ENCODE measurements at regions not wholly inside any gene's neighbourhood (a gene's known extent, or its start where the extent isn't known, plus 50 kb on each side); places are given as distances from the start of the nearest gene placed in this dataset.

DNA sequence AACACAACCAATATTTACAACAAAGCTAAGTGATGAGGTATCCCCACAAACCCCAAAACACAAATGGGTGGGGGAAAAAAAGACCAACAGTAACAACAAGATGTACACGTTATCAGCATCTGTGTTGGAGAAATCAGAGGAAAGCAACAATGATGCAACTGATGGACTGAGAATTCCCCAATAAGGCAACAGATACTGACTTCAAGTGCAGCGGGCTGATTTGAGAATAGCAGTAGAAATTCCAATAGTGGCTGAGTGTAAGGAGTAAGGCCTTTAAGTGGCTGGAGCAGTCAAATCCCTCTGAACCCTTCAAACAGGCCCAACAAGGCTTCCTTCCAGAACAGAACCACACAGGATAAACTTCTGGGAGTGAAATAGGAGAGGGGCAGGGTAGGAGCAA is 97.6 kb downstream of the TM2D1 start:
- no peak overlapping the region for H3K4me3 ChIP-seq (ENCODE audit: low read depth, low read length)
- in situ Hi-C loops (cut with HindIII; ENCODE audit: low sequenced_read_pairs) = no loop called here
- DNase-seq (ENCODE audit: low read depth) = no peak
- TF ChIP-seq, protein P1, sequence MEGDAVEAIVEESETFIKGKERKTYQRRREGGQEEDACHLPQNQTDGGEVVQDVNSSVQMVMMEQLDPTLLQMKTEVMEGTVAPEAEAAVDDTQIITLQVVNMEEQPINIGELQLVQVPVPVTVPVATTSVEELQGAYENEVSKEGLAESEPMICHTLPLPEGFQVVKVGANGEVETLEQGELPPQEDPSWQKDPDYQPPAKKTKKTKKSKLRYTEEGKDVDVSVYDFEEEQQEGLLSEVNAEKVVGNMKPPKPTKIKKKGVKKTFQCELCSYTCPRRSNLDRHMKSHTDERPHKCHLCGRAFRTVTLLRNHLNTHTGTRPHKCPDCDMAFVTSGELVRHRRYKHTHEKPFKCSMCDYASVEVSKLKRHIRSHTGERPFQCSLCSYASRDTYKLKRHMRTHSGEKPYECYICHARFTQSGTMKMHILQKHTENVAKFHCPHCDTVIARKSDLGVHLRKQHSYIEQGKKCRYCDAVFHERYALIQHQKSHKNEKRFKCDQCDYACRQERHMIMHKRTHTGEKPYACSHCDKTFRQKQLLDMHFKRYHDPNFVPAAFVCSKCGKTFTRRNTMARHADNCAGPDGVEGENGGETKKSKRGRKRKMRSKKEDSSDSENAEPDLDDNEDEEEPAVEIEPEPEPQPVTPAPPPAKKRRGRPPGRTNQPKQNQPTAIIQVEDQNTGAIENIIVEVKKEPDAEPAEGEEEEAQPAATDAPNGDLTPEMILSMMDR (IDR thresholded peaks at IDR 0.05; ENCODE audit: low read depth, low read length, missing control alignments) = no peak

GRCh38 chr1:61626816-61627215 is 98.1 kb downstream of the TM2D1 start:
- DNase-seq (ENCODE audit: low read depth) = no peak
- TF ChIP-seq, protein P1 (IDR thresholded peaks at IDR 0.05; ENCODE audit: low read depth, low read length, missing control alignments) = no peak
- no peak overlapping the region for H3K4me3 ChIP-seq (ENCODE audit: low read depth, low read length)
- in situ Hi-C loops (cut with HindIII; ENCODE audit: low sequenced_read_pairs) = no loop called here

- no peak for DNase-seq (ENCODE audit: low read depth)
- TF ChIP-seq, protein P1 (IDR thresholded peaks at IDR 0.05; ENCODE audit: low read depth, low read length, missing control alignments) = no peak
- H3K4me3 ChIP-seq (ENCODE audit: low read depth, low read length) = no peak overlapping the region
- in situ Hi-C loops (cut with HindIII; ENCODE audit: low sequenced_read_pairs) = no loop called here
Measured at GRCh38 chr1:61623852-61624251, 101.1 kb downstream of the TM2D1 start.

DNA sequence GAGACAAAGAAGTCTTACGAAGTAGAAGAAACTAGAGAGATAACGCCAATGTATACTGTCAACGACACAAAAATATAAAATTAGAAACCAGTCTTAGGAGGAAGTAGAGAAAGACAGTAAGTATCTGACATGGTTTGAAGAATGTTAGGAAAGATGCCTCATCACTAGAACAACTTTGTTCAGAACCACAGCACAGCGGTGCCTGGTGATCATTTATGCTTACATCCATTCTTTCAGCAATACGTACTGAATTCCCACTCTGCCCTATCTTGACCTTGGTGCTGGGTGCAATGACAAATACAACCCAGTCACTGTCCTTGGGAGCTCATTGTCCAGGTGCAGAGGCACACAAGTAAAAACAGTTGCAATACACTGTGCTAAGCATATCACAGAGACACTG is 104.4 kb downstream of the TM2D1 start:
- DNase-seq (ENCODE audit: low read depth) = no peak
- H3K4me3 ChIP-seq (ENCODE audit: low read depth, low read length) = no peak overlapping the region
- in situ Hi-C loops (cut with HindIII; ENCODE audit: low sequenced_read_pairs) = no loop called here
- TF ChIP-seq, protein P1 (IDR thresholded peaks at IDR 0.05; ENCODE audit: low read depth, low read length, missing control alignments) = no peak

DNA sequence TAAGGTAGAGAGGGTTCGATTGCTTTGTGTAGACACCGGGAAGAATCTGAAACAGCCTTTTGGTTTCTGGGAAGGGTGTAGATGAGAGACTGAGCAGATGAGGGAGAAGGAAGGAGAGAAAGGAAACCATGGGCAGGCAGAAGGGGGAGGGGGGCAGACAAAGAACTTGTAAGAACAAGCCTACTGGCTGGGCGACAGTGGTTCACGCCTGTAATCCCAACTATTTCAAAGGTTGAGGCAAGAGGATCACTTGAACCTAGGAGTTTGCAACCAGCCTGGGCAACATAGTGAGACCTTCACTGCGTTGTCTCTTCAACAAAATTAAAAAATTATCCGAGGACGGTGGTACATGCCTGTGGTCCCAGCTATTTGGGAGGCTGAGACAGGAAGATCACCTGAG is 106.2 kb downstream of the TM2D1 start:
- no peak for DNase-seq (ENCODE audit: low read depth)
- in situ Hi-C loops (cut with HindIII; ENCODE audit: low sequenced_read_pairs) = no loop called here
- H3K4me3 ChIP-seq (ENCODE audit: low read depth, low read length) = no peak overlapping the region
- TF ChIP-seq, protein P1 (IDR thresholded peaks at IDR 0.05; ENCODE audit: low read depth, low read length, missing control alignments) = no peak

DNA sequence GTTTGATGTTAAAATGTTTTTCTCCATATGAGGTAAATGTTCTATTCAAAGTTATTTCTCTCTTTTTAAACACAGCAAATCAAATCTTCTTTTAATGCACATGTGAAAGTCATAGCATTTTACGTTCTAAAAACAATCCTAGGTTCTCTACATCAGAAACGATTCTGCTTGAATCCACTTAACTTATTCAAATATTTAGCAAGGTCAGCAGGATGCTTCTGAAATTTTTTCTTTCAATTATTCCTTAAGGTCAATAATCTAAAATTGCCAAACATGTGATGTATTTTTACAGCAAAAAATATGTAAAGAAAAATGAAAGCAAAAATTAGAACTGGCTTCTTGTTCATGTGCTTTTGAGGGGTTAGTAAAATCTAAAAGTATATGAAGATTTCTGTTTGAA is 106.7 kb downstream of the TM2D1 start:
- in situ Hi-C loops (cut with HindIII; ENCODE audit: low sequenced_read_pairs) = no loop called here
- TF ChIP-seq, protein P1 (IDR thresholded peaks at IDR 0.05; ENCODE audit: low read depth, low read length, missing control alignments) = no peak

DNA sequence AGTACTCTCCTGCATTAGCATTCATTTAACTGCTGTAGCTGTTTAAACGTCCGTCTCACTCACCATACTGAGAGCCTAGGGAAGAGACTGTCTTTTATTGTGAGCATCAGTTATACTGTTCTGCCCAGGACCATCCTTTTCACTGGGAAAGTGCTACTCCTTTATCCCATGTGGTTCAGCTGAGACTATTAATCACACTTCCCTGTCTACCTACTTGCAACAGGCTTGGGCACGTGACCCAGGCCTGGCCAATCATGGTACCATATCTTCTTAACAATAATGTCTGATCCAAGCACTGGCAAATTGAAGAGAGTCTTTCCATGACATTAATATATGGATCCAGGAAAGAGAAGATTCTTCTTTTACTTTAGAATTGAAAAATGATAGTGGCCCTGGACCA is 108.1 kb downstream of the TM2D1 start:
- in situ Hi-C loops (cut with HindIII; ENCODE audit: low sequenced_read_pairs) = no loop called here
- TF ChIP-seq, protein P1 (IDR thresholded peaks at IDR 0.05; ENCODE audit: low read depth, low read length, missing control alignments) = no peak
- no peak for DNase-seq (ENCODE audit: low read depth)
- no peak overlapping the region for H3K4me3 ChIP-seq (ENCODE audit: low read depth, low read length)

More for the DNA sequence above, 106.7 kb downstream of the TM2D1 start:
- H3K4me3 ChIP-seq (ENCODE audit: low read depth, low read length) = no peak overlapping the region
- DNase-seq (ENCODE audit: low read depth) = no peak
